Nephron progenitor cell (in vitro differentiated cells): ENCODE measurements at regions not wholly inside any gene's neighbourhood (a gene's known extent, or its start where the extent isn't known, plus 50 kb on each side); places are given as distances from the start of the nearest gene placed in this dataset.

Experiments
- DNase-seq: peaks from one replicate; pipeline ENCODE4 v3.0.0; 2021
- H3K27ac Mint-ChIP-seq: 2 replicates; pipeline ENCODE4 v1.8.0; 2021; ENCODE audit warnings: mild to moderate bottlenecking, moderate library complexity, mixed read lengths
- H3K27me3 Mint-ChIP-seq: 2 replicates; pipeline ENCODE4 v1.8.0; 2021; ENCODE audit warnings: mild to moderate bottlenecking, low read depth, mixed read lengths; ENCODE audit not compliant: poor library complexity
- H3K36me3 Mint-ChIP-seq: 2 replicates; pipeline ENCODE4 v1.8.0; 2021; ENCODE audit warnings: low read depth, mixed read lengths
- H3K4me1 Mint-ChIP-seq: 2 replicates; pipeline ENCODE4 v1.8.0; 2021; ENCODE audit warnings: mixed read lengths
- H3K4me3 Mint-ChIP-seq: 2 replicates; pipeline ENCODE4 v1.8.0; 2021; ENCODE audit warnings: mild to moderate bottlenecking, moderate library complexity, mixed read lengths
- H3K9me3 Mint-ChIP-seq: 2 replicates; pipeline ENCODE4 v1.8.0; 2021; ENCODE audit warnings: mild to moderate bottlenecking, moderate library complexity, mixed read lengths
- CTCF ChIP-seq: fragments of 200-600 bp; sonication (generic); IDR thresholded peaks from 2 replicates; pipeline ENCODE4 v1.5.0; 2021; ENCODE audit warnings: antibody characterized with exemption

GRCh38 chr5:89601880-89602279, 718.9 kb upstream of the MEF2C start:
- DNase-seq: no peak

GRCh38 chr5:89597878-89598277, 714.9 kb upstream of the MEF2C start:
- Mint-ChIP-seq H3K9me3 (no peaks in the 10 kb centered on the region), H3K4me3 (no peak overlapping the region), H3K27me3 (no peaks in the 10 kb centered on the region), H3K36me3 (no peaks in the 10 kb centered on the region), H3K27ac (no peak overlapping the region), H3K4me1 (no peaks in the 10 kb centered on the region)
- TF ChIP-seq CTCF: no peak
- DNase-seq: no peak

More at GRCh38 chr5:89601880-89602279, 718.9 kb upstream of the MEF2C start:
- Mint-ChIP-seq H3K27ac (no peak overlapping the region), H3K4me3 (no peak overlapping the region), H3K9me3 (no peaks in the 10 kb centered on the region), H3K36me3 (no peaks in the 10 kb centered on the region), H3K27me3 (no peaks in the 10 kb centered on the region), H3K4me1 (no peaks in the 10 kb centered on the region)
- TF ChIP-seq CTCF: no peak

- DNase-seq: no peak
- Mint-ChIP-seq H3K36me3 (no peaks in the 10 kb centered on the region), H3K27me3 (no peaks in the 10 kb centered on the region), H3K9me3 (peaks cover 7% of the 10 kb centered on the region), H3K4me3 (no peak overlapping the region), H3K27ac (no peak overlapping the region), H3K4me1 (no peaks in the 10 kb centered on the region)
- no peak for TF ChIP-seq CTCF
Measured at GRCh38 chr5:89596821-89597220, 713.8 kb upstream of the MEF2C start.

GRCh38 chr5:89595056-89595455, 712.1 kb upstream of the MEF2C start:
- Mint-ChIP-seq H3K36me3 (no peaks in the 10 kb centered on the region), H3K9me3 (peaks cover 10% of the 10 kb centered on the region), H3K4me3 (no peak overlapping the region), H3K4me1 (no peaks in the 10 kb centered on the region), H3K27me3 (no peaks in the 10 kb centered on the region), H3K27ac (no peak overlapping the region)
- TF ChIP-seq CTCF: no peak
- DNase-seq: no peak

GRCh38 chr5:89584339-89584956, 701.5 kb upstream of the MEF2C start:
- DNase-seq: no peak
- Mint-ChIP-seq H3K4me3 (no peak overlapping the region), H3K9me3 (no peaks in the 10 kb centered on the region), H3K27me3 (no peaks in the 10 kb centered on the region), H3K4me1 (no peaks in the 10 kb centered on the region), H3K27ac (no peak overlapping the region), H3K36me3 (no peaks in the 10 kb centered on the region)
- no peak for TF ChIP-seq CTCF

GRCh38 chr5:89583534-89583933, 700.5 kb upstream of the MEF2C start:
- H3K4me3 Mint-ChIP-seq: no peak overlapping the region
- H3K27ac Mint-ChIP-seq: no peak overlapping the region
- TF ChIP-seq CTCF: no peak
- H3K9me3 Mint-ChIP-seq: no peaks in the 10 kb centered on the region
- no peaks in the 10 kb centered on the region for H3K4me1 Mint-ChIP-seq
- H3K36me3 Mint-ChIP-seq: no peaks in the 10 kb centered on the region
- H3K27me3 Mint-ChIP-seq: no peaks in the 10 kb centered on the region
- DNase-seq: no peak
